Neutrophil (primary cell): ENCODE measurements at regions not wholly inside any gene's neighbourhood (a gene's known extent, or its start where the extent isn't known, plus 50 kb on each side); places are given as distances from the start of the nearest gene placed in this dataset.

Source experiments
- H3K27ac ChIP-seq: fragments of 200-600 bp; sonication (generic); 2 replicates; pipeline ENCODE4 v1.5.1; 2016; ENCODE audit warnings: mild to moderate bottlenecking, moderate library complexity
- H3K27me3 ChIP-seq: fragments of 200-600 bp; sonication (generic); 2 replicates; pipeline ENCODE4 v1.6.0; 2016; ENCODE audit warnings: mild to moderate bottlenecking
- H3K36me3 ChIP-seq: fragments of 200-600 bp; sonication (generic); 2 replicates; pipeline ENCODE4 v1.5.1; 2017
- H3K4me1 ChIP-seq, 2 experiments: fragments of 200-600 bp in 1 of 2; sonication (generic) in 1 of 2; 1 replicate in 1 of 2; 2 replicates in 1 of 2; pipeline versions ENCODE4 v1.5.1 to v1.6.1; 2013 to 2016; ENCODE audit warnings: low read depth in 1 of 2, low read length in 1 of 2, mild to moderate bottlenecking in 1 of 2, moderate library complexity in 1 of 2; ENCODE audit not compliant: control insufficient read depth in 1 of 2, insufficient read depth in 1 of 2
- H3K4me3 ChIP-seq, 2 experiments: fragments of 200-600 bp in 1 of 2; sonication (generic) in 1 of 2; 1 replicate in 1 of 2; 2 replicates in 1 of 2; pipeline ENCODE4 v1.5.1; 2013 to 2016; ENCODE audit warnings: low read depth in 1 of 2, low read length in 1 of 2, mild to moderate bottlenecking in 1 of 2, moderate library complexity in 1 of 2
- H3K9me3 ChIP-seq: fragments of 200-600 bp; sonication (generic); 2 replicates; pipeline ENCODE4 v1.5.1; 2016
- CTCF ChIP-seq: fragments of 200-600 bp; sonication (generic); IDR thresholded peaks from 2 replicates; pipeline ENCODE4 v1.5.1; 2016; ENCODE audit warnings: antibody characterized with exemption

GRCh38 chr7:22633286-22633953 lies 93.6 kb upstream of the IL6 start:
- no peaks in the 10 kb centered on the region for H3K36me3 ChIP-seq
- peaks cover 6% of the 10 kb centered on the region for H3K27me3 ChIP-seq
- no peaks in the 10 kb centered on the region for H3K9me3 ChIP-seq
- no peak overlapping the region for H3K27ac ChIP-seq
- no peak for TF ChIP-seq CTCF
- no peaks in the 10 kb centered on the region for H3K4me1 ChIP-seq
- no peak overlapping the region for H3K4me3 ChIP-seq

- no peaks in the 10 kb centered on the region for H3K4me1 ChIP-seq
- H3K36me3 ChIP-seq = no peaks in the 10 kb centered on the region
- no peaks in the 10 kb centered on the region for H3K9me3 ChIP-seq
- TF ChIP-seq CTCF = no peak
- H3K4me3 ChIP-seq = no peak overlapping the region
- H3K27ac ChIP-seq = no peak overlapping the region
- peaks cover 6% of the 10 kb centered on the region for H3K27me3 ChIP-seq
Observed at GRCh38 chr7:22632674-22633073, 94.3 kb upstream of the IL6 start.

GRCh38 chr7:22631730-22632129 lies 95.3 kb upstream of the IL6 start:
- H3K9me3 ChIP-seq = no peaks in the 10 kb centered on the region
- no peak overlapping the region for H3K4me3 ChIP-seq
- H3K36me3 ChIP-seq = no peaks in the 10 kb centered on the region
- H3K27me3 ChIP-seq = peaks cover 12% of the 10 kb centered on the region
- no peak overlapping the region for H3K27ac ChIP-seq
- no peaks in the 10 kb centered on the region for H3K4me1 ChIP-seq
- TF ChIP-seq CTCF = no peak

- Histone ChIP-seq H3K27me3 (peaks cover 16% of the 10 kb centered on the region), H3K4me3 (no peak overlapping the region), H3K4me1 (no peaks in the 10 kb centered on the region), H3K36me3 (no peaks in the 10 kb centered on the region), H3K27ac (no peak overlapping the region), H3K9me3 (no peaks in the 10 kb centered on the region)
- no peak for TF ChIP-seq CTCF
Observed at GRCh38 chr7:22630069-22630468, 96.9 kb upstream of the IL6 start.

- TF ChIP-seq CTCF = no peak
- Histone ChIP-seq H3K9me3 (no peaks in the 10 kb centered on the region), H3K36me3 (no peaks in the 10 kb centered on the region), H3K27ac (no peak overlapping the region), H3K4me3 (no peak overlapping the region), H3K27me3 (peaks cover 16% of the 10 kb centered on the region), H3K4me1 (no peaks in the 10 kb centered on the region)
Observed at GRCh38 chr7:22629056-22629455, 97.9 kb upstream of the IL6 start.

- Histone ChIP-seq H3K9me3 (no peaks in the 10 kb centered on the region), H3K4me1 (no peaks in the 10 kb centered on the region), H3K27ac (no peak overlapping the region), H3K27me3 (peaks cover 16% of the 10 kb centered on the region), H3K36me3 (no peaks in the 10 kb centered on the region), H3K4me3 (no peak overlapping the region)
- no peak for TF ChIP-seq CTCF
Observed at GRCh38 chr7:22628112-22628511, 98.9 kb upstream of the IL6 start.
